Sigmoid colon (tissue), 3 donors: ENCODE measurements at regions not wholly inside any gene's neighbourhood (a gene's known extent, or its start where the extent isn't known, plus 50 kb on each side); places are given as distances from the start of the nearest gene placed in this dataset.

ENCODE experiments used
- POLR2A ChIP-seq, 2 donors: fragments of 450-650 bp; IDR thresholded peaks; one replicate each; pipeline ENCODE4 v1.6.1; 2016; ENCODE audit warnings: antibody characterized with exemption in 2 of 2, mild to moderate bottlenecking in 2 of 2, moderate library complexity in 2 of 2
- TF ChIP-seq, protein P1 (sequence below), 4 experiments: fragments of 450-650 bp in 3 of 4; fragments of 200-600 bp in 1 of 4; IDR thresholded peaks; one replicate each; pipeline ENCODE4 v1.5.1; 2016 to 2019; ENCODE audit warnings: antibody characterized with exemption in 4 of 4, mild to moderate bottlenecking in 3 of 4, moderate library complexity in 2 of 4

DNA sequence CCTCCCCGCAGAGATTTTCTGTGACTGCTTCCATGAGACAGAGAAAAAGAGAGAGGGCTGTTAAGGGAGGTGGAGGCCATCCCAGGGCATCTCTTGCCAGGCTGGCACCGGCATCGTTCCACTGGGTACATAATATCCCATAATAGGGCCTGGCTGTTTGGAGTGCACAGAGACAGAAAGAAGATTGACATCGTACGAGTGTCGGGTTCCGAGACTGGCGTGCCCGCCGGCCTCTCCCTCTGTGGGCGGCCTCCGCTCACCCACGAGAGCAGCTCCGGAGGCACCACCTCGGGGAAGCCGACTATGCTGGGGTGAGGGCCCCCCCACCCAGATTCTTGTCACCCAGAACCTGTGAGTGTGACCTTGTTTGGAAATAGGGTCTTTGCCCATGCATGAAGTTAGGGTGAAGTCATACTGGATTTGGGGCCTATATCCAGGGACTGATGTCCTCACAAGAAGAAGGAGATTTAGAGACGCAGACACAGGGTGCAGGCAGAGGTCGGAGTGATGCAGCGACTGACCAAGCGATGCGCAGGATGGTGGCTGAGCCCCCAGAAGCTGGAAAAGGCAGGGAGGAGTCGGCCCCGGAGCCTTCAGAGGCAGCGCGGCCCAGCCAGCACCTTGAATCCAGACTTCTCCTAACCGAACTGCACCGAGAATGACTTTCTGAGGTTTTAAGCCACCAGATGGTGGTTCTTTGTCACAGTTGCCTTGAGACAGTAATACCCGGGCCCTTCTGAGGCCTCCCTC, 101.8 kb upstream of the CIBAR2 start:
- TF ChIP-seq POLR2A (IDR thresholded peaks at IDR 0.05), result no peak
- TF ChIP-seq, protein P1, sequence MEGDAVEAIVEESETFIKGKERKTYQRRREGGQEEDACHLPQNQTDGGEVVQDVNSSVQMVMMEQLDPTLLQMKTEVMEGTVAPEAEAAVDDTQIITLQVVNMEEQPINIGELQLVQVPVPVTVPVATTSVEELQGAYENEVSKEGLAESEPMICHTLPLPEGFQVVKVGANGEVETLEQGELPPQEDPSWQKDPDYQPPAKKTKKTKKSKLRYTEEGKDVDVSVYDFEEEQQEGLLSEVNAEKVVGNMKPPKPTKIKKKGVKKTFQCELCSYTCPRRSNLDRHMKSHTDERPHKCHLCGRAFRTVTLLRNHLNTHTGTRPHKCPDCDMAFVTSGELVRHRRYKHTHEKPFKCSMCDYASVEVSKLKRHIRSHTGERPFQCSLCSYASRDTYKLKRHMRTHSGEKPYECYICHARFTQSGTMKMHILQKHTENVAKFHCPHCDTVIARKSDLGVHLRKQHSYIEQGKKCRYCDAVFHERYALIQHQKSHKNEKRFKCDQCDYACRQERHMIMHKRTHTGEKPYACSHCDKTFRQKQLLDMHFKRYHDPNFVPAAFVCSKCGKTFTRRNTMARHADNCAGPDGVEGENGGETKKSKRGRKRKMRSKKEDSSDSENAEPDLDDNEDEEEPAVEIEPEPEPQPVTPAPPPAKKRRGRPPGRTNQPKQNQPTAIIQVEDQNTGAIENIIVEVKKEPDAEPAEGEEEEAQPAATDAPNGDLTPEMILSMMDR (IDR thresholded peaks at IDR 0.05), result no peak
